ENCODE measurements at regions not wholly inside any gene's neighbourhood (a gene's known extent, or its start where the extent isn't known, plus 50 kb on each side); places are given as distances from the start of the nearest gene placed in this dataset.

GRCh38 chr2:234334756-234335155 is 162.1 kb downstream of the ARL4C start:
- DNase-seq, result no peak

DNA sequence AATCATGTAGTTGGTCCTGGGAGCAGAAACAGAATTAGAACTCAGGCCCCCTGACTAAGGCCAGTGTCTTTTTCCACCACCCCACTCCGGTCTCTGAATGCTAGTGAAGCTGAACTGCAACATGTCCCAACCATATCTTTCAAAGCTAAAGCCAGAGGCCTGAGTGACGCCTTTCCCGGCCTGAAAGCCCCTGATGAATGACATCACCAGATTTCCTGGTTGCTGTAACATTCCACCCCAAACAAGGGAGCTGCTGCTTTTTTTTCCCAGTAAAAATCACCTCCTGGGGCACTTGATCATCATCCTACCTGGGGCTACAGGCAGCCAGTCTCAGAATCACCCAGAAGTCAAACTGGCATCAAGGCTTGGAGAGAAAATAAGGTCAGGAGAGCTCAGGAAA is 162.7 kb downstream of the ARL4C start:
- DNase-seq, result no peak

DNA sequence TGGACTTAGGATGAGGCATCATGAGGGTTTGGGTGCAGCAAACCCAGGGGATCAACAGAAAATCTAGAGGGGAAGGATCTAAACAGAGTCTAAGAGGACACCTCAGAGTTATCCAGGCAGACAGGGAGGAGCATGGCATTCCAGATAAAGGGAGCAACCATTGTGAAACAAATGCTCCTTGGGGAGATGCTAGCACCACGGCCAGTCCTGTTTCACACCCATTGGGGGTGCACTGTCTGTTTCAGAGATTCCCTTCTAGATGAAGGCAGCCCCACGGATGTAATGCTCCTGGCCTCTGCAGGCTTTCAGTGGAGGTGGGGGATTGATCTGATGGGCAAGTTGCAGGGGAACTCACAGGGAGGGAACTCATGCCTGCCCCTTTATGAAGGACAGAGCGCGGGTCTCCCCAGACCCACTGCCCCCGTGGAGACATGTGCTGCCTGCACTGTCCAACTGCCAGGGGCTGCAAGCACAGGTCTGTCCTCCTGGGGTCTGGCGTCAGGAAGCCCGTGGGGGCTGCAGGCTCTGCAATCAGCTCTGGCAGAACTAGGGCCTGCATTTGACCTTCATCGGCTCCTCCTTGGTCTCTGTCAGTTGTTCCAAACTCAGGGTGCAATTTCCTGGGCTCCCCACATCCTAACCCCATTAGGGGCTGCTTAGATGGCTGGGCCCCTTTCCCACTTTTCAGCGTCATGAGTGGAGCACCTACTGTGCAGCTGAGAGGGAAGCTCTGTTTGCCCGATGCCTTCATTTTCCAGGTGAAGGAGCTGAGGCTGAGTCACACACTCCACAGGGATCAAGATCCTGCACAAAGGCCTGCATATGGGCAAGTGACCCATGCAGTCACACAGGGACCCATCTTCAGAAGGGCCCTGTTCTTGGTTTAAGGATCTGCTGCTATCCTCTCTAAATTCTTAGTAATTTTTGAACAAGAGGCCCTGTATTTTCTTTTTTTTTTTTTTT is 163.4 kb downstream of the ARL4C start:
- no peak for DNase-seq

- no peak for DNase-seq
Observed at GRCh38 chr2:234331966-234332365, 164.9 kb downstream of the ARL4C start.

- peak; percentile 34 for DNase-seq
Observed at GRCh38 chr2:234331566-234331965, 165.3 kb downstream of the ARL4C start.

- no peak for DNase-seq
Observed at GRCh38 chr2:234330902-234331301, 166.0 kb downstream of the ARL4C start.

- DNase-seq, result no peak
Observed at GRCh38 chr2:234329202-234329960, 167.5 kb downstream of the ARL4C start.

DNA sequence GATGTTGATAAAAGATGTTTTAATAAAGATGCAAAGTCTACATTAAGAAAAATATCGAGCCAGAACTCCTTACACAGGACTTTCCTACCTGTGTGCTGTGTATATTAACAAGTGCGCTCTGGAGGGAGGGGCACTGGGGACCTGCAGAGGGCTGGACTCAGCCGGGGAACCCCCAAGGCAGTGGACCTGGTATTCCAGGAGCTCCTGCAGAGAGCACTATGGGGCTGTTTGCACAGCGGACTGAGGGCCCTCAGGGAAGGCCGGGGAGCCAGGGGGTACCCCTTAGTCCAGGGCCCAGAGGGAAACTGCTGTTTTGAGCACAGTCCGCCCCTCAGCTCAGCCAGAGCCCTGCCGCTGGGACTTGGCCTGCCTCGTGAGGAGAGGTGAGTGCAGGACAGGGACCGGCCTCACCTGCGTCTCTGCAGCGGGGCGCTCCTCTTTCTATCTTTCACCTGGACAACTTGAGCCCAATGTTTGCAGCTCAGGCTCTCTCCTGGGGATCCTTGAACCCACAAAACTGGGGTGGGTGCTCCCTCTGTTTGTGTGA is 168.4 kb downstream of the ARL4C start:
- no peak for DNase-seq

- no peak for DNase-seq
Observed at GRCh38 chr2:234326694-234327093, 170.2 kb downstream of the ARL4C start.

DNA sequence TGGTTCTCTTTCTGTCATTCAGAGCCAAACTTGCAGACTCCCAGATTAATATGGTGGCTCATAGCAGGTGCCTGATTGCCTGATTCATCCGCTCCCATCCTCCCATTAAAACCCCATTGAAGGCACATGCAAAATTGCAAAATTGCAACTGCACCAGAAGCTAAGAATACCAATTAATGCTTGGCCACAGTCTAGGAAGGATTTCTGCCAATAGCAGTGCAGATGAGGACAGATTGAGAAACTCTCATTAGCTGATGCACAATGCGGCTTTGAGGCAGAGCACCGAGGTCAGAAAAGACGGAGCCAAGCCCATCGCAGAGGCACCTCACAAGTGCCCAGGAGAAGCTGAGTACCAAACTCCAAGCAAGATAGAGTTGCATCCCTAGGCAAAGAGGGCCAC is 172.8 kb downstream of the ARL4C start:
- DNase-seq, result no peak

DNA sequence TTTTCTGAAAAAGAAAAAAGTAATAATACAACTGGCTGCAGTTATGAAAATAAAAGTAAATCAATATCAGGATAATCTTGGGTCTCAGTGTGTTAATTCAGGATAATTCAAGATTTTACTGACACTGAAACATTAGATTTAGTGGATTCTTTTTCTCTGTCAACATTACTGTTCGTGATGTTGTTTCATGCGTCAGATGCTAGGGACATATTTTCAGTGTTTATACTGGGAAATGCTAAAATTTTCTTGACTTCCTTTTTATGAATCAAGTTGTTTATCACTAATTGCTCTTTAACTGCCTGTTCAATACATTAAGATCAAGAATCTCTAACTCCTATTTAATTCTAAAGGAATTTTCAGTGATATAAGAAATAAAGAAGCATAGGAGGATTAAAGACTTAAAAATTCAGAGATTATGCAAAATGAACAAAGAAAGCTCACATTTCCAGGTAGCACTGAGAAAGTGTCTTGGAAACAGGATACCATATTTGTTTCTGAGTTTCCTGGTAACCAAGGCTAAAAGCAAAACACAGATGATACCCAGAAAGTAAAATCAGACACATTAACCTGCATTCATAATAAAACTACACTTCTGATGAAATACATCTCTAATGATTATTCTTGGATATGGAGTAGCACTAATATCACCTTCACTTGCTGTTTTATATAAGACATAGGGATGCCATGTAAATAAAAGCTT is 174.0 kb downstream of the ARL4C start:
- DNase-seq, result no peak

DNA sequence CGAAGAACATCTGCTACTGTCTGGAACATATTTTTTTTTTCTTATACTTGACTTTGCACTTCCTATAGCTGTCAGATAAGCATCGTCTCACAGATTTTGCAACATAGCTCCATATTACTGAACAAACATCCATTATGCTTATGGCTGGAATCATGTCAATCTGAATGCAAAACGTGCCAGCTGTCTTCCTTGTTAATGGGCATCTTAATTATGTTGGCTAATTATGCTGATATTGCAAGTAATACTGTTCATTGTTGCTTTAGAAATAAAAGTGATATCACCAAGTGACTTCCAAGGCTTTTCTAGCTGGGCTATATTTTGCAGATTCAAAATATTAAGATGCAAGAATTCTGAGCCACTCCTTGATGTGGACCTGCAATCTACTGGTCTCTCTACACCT is 176.8 kb downstream of the ARL4C start:
- no peak for DNase-seq

DNA sequence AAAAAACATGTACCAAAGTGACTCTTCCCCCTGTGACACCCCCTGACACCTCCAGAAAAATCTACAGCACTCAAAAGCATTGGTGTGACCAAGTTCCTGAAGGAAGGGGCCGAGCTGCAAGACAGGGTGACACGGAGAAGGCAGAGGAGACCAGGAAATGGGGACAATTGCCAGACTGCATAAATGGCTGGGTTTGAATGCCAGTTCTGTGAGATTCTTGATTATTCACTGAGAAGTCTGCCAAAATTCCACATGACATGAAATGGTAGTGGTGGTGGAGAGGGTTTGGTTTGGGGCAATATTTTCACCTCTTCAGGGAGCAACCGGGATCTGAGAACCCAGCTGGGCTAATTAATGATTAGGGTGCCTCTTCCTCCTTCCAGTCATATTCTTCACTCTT is 178.5 kb downstream of the ARL4C start:
- DNase-seq, result no peak

DNA sequence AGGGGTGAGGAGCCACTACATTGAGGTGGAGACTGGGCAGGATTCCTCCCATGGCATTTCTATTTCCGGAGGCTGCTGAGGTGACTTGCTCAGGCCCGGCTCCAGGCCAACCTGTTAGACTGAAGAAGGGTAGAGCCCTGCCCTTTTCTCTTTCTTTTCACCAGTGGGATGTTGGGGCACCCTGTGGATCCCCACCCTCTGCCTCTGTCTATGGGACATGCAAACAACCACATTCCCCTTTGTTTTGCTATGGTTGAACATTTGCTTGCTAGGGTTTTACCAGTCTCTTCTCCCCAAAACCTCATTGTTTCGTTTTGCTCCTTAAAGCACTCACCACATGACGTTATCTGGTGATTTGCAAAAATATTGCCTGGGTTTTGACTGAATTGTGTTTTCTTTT is 183.3 kb downstream of the ARL4C start:
- no peak for DNase-seq

DNA sequence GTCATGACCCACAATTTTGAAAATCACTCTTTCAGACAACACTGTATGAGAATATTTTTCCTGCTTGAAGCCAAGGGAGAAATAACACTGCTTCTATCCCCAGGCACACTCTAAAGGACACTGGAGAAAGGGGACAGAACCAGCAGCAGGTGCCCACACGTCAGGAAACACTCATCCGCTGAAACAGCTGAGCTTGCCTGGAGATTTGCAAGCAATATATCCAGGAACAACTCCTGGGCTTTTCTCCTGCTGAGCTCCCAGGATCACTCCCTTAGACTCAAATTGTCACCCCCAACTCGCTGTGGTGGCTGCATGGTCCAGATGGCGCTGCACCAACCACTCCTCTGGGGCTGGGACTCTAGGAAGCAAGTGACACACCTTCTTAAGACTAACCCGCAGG is 186.7 kb downstream of the ARL4C start:
- no peak for DNase-seq

GRCh38 chr2:234309431-234309830 is 187.4 kb downstream of the ARL4C start:
- DNase-seq, result no peak

DNA sequence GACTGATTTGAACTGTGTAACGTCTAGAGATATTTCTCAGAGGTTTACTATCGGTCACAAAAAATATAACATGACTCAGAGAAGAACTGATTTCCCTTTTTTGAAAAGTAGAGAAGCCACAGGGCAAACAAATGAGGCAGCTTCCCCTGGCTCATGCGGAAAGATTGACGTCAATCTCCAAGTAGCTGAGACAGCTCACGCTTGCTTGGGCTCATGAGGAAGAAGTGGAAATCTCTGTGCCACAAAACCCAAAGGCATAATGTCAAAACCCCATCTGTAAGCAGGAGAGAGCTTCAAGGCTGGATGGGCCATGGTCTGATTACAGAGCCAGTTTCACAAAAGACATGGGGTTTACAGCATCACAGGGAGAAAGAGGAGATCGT is 188.1 kb downstream of the ARL4C start:
- DNase-seq, result peak; percentile 87

- no peak for DNase-seq
Observed at GRCh38 chr2:234308073-234308812, 188.6 kb downstream of the ARL4C start.

DNA sequence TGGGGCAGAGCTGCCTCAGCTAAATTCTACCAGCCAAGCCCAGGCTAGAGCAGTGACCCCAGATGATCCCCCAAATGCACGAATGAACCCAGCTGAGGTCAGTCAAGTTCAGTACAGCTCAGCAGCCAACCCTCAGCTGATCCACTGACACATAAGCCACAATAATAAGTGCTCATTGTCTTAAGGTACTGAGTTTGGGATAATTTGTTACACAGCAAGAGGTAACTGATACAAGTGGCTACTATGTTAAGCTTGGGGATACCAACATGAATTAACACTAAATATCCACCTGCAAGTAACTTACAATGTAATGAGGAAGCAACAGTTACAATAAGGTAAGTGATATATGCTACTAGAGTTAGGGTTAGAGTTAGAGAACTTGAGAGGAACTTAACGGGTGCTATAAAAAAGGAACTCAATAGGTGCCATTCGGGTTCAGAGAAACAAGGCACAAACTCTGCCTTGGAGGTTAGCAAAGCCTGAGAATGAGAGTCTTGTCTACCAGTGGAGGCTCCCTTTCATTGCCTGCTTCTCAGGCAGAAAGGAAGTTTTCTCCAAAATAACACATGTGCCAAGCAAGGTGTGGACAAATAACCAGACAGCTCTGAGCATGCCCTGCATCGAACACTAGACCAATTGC is 189.4 kb downstream of the ARL4C start:
- DNase-seq, result no peak

DNA sequence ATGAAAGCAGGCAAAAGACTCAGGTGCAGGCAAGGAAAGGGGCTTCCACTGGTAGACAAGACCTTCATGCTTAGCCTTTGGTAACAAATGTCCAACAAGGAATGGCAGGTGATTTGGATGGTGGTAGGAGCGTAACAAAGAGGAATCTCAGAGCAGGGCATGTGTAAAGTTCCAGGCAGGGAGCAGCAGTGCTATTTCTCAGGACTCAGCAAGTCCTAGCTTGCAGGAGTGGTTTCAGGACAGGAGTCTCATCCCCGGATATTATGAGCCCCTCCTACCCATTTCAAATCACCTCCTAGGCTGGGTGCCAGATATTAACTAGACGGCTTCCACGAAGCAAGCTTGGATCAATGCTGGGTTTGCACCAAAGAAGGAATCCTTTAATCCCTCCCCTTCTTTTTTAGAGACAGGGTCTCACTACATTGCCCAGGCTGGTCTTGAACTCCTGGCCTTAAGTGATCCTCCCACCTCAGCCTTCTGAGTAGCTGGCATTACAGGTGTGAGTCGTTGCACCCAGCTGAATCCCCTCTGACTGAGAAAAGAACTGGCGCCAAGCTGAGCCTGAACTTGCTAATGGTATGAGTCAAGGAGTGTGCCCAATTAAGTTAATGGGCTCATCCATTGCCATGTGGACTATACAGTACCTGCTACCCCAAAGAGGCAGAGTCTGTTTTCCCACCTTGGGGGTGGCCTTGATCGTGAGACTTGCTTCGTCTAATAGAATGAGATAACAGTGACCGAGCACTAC is 190.3 kb downstream of the ARL4C start:
- DNase-seq, result peak; percentile 62

DNA sequence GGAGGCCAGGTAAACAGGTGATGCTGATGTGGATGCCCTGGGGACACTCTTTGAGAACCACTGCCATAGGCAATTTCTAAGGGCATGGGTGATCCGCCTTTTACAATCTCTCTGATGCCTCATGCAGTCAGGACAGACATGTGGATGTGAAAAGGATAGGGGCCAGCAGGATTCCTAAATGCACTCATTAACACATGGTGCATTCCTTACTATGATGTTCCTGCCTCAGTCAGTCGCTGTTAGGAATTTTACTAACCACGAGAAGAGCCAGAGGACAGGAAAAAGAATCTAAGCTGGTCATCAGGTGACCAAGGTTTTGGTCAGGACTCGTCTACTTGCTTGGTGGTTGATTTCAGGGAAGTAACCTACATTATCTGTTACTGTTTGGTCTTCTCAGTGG is 191.0 kb downstream of the ARL4C start:
- no peak for DNase-seq

All from stimulated activated CD4-positive, alpha-beta T cell treated with anti-CD3 and anti-CD28 coated beads, Interleukin-1b, Interleukin-23, amount 100 ng/mL, for 48 hours (primary cell).